ENCODE measurements at regions not wholly inside any gene's neighbourhood (a gene's known extent, or its start where the extent isn't known, plus 50 kb on each side); places are given as distances from the start of the nearest gene placed in this dataset.

DNA sequence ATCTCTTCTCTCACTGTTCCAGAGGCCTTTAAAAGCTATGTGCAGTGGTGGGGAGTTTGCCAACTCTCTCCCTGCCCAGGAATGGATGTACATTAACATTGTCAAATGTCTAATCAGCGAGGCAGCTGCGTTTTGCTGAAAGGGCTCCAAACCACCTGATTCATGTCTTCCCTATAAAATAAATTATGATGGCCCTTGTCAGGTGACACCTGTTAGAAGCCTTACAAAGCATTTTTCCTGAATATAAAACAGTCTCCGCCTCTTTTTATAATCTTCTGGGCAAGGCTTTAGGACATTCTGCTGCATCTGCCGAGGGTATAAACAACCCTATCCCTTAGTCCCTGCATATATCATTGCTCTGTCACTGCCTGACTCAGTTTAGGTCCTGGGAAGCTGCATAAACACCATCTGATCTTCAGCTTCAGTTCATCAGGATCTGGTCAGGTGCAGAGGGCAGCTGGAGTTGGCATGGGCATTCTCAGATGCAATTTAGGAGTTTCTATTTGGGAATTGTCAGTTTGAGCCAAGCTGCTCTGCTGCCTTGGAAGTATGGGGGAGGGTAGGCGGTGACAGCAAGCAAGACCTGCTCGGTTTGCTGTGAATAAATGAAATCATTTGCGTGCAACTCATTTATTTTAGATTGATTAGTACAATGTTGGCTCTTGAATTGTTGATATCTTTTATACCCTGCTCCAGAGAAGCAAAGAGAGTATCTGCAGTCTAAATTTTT is 103.5 kb downstream of the ACER2 start:
- DNase-seq (no peak), ATAC-seq (no peak)
- H3K9me3 ChIP-seq, result no peaks in the 10 kb centered on the region
- intact Hi-C loops (cut with DNase I), result no loop called here
- H3K27ac ChIP-seq, result no peak overlapping the region
- 40 to 48% (median 47%) methylated on average over 7 of the region's 7 CpGs for WGBS, 3 donors
- TF ChIP-seq, protein P1, sequence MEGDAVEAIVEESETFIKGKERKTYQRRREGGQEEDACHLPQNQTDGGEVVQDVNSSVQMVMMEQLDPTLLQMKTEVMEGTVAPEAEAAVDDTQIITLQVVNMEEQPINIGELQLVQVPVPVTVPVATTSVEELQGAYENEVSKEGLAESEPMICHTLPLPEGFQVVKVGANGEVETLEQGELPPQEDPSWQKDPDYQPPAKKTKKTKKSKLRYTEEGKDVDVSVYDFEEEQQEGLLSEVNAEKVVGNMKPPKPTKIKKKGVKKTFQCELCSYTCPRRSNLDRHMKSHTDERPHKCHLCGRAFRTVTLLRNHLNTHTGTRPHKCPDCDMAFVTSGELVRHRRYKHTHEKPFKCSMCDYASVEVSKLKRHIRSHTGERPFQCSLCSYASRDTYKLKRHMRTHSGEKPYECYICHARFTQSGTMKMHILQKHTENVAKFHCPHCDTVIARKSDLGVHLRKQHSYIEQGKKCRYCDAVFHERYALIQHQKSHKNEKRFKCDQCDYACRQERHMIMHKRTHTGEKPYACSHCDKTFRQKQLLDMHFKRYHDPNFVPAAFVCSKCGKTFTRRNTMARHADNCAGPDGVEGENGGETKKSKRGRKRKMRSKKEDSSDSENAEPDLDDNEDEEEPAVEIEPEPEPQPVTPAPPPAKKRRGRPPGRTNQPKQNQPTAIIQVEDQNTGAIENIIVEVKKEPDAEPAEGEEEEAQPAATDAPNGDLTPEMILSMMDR (IDR thresholded peaks at IDR 0.05), result no peak
- H3K4me1 ChIP-seq, result no peaks in the 10 kb centered on the region
- no peak overlapping the region for H3K4me3 ChIP-seq
- H3K27me3 ChIP-seq (ENCODE audit: insufficient read depth in 3 of 3, low read length in 2 of 3), result no peaks in the 10 kb centered on the region
- H3K36me3 ChIP-seq (ENCODE audit: insufficient read depth in 1 of 2, low read depth in 1 of 2), result no peaks in the 10 kb centered on the region

DNA sequence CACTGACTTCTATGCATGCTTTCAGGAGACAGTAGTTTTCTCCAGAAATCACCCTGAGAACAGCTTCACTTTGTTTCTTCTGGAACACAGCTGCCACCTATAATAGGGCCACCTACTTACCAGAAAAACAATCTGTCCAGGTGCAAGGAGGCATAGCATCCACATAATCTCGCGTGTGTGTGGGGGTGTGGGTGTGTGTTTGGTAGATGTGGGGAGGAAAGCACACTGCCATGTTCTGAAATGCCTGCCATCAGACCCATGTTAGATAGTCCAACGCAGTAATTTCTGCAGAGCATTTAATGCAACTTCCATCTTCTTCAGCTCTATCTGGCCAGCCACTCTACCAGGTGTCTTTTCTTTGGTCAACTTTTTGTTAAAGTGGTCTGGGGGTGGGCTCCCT is 102.9 kb downstream of the ACER2 start:
- DNase-seq (no peak), ATAC-seq (no peak)
- 72 to 87% (median 75%) methylated on average over 3 of the region's 3 CpGs for WGBS, 3 donors
- no peaks in the 10 kb centered on the region for H3K4me1 ChIP-seq
- H3K9me3 ChIP-seq, result no peaks in the 10 kb centered on the region
- no peak overlapping the region for H3K27ac ChIP-seq
- intact Hi-C loops (cut with DNase I), result no loop called here
- no peaks in the 10 kb centered on the region for H3K36me3 ChIP-seq (ENCODE audit: insufficient read depth in 1 of 2, low read depth in 1 of 2)
- TF ChIP-seq, protein P1 (IDR thresholded peaks at IDR 0.05), result no peak
- no peaks in the 10 kb centered on the region for H3K27me3 ChIP-seq (ENCODE audit: insufficient read depth in 3 of 3, low read length in 2 of 3)
- H3K4me3 ChIP-seq, result no peak overlapping the region

DNA sequence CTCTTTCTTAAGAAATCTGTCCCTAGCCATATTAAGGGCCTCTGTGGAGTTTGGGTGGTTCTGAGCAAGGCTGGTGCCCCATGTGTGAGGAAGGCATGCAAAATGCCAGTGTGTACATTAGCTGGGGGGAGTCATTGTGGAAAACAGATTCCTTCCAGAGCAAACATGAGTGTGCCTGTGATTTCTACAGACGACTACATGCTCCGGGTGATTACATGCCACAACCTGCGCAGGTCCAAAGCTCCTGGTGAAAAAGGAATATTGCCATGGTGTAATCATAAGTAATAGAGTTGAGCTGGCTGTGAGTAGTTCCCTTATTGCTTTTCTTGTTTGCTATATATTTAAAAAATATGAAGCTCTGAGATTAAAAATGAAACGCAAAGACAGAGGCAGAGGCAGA is 102.1 kb downstream of the ACER2 start:
- Histone ChIP-seq H3K27ac (no peak overlapping the region), H3K27me3 (ENCODE audit: insufficient read depth in 3 of 3, low read length in 2 of 3) (no peaks in the 10 kb centered on the region), H3K9me3 (no peaks in the 10 kb centered on the region), H3K36me3 (ENCODE audit: insufficient read depth in 1 of 2, low read depth in 1 of 2) (no peaks in the 10 kb centered on the region), H3K4me1 (no peaks in the 10 kb centered on the region), H3K4me3 (no peak overlapping the region)
- DNase-seq, result no peak
- WGBS, 3 donors, result 85 to 95% (median 93%) methylated on average over 4 of the region's 4 CpGs
- intact Hi-C loops (cut with DNase I), result no loop called here
- TF ChIP-seq, protein P1 (IDR thresholded peaks at IDR 0.05), result no peak
- no peak for ATAC-seq
